C4-2B (cell line): ENCODE measurements at regions not wholly inside any gene's neighbourhood (a gene's known extent, or its start where the extent isn't known, plus 50 kb on each side); places are given as distances from the start of the nearest gene placed in this dataset.
A peak's percentile ranks its signal among the peaks of the same experiment; 100 is the strongest.

Experiments
- H3K27ac ChIP-seq: fragments of 450-650 bp; 2 replicates; pipeline ENCODE4 v1.5.1; 2017
- ZFX ChIP-seq: fragments of 450-650 bp; IDR thresholded peaks from 2 replicates; pipeline ENCODE4 v1.6.1; 2017
- TF ChIP-seq, protein P1 (sequence below): fragments of 450-650 bp; conservative IDR thresholded peaks from 2 replicates; pipeline ENCODE4 v1.5.1; 2017; ENCODE audit warnings: mild to moderate bottlenecking

GRCh38 chr6:139996253-139996834 lies 621.9 kb upstream of the CITED2 start:
- H3K27ac ChIP-seq, result no peak overlapping the region
- no peak for TF ChIP-seq ZFX
- TF ChIP-seq, protein P1, sequence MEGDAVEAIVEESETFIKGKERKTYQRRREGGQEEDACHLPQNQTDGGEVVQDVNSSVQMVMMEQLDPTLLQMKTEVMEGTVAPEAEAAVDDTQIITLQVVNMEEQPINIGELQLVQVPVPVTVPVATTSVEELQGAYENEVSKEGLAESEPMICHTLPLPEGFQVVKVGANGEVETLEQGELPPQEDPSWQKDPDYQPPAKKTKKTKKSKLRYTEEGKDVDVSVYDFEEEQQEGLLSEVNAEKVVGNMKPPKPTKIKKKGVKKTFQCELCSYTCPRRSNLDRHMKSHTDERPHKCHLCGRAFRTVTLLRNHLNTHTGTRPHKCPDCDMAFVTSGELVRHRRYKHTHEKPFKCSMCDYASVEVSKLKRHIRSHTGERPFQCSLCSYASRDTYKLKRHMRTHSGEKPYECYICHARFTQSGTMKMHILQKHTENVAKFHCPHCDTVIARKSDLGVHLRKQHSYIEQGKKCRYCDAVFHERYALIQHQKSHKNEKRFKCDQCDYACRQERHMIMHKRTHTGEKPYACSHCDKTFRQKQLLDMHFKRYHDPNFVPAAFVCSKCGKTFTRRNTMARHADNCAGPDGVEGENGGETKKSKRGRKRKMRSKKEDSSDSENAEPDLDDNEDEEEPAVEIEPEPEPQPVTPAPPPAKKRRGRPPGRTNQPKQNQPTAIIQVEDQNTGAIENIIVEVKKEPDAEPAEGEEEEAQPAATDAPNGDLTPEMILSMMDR, result peak; percentile 9; the same call in 1 of the 2 replicates

DNA sequence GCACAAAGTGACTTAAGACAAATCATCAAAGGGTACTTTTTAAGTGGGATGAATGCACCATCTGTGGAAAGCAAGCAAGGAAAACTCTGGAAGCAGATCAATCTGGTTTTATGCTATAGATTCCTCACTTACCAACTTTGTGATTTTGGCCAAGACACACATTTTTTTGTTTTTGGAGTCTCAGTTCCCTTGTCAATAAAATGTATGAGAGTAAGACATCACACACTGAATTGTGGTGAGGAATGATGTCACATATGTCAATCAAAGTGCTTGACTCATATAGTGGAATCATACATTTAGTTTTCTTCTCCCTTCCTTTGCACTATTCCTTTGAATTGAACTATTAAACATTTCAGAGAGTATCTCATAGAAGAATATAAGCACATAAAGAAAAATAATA lies 620.5 kb upstream of the CITED2 start:
- H3K27ac ChIP-seq, result no peak overlapping the region
- TF ChIP-seq, protein P1, result no peak
- TF ChIP-seq ZFX, result no peak

- no peak overlapping the region for H3K27ac ChIP-seq
- no peak for TF ChIP-seq ZFX
- TF ChIP-seq, protein P1, result no peak
Observed at GRCh38 chr6:139990856-139991465, 616.5 kb upstream of the CITED2 start.

DNA sequence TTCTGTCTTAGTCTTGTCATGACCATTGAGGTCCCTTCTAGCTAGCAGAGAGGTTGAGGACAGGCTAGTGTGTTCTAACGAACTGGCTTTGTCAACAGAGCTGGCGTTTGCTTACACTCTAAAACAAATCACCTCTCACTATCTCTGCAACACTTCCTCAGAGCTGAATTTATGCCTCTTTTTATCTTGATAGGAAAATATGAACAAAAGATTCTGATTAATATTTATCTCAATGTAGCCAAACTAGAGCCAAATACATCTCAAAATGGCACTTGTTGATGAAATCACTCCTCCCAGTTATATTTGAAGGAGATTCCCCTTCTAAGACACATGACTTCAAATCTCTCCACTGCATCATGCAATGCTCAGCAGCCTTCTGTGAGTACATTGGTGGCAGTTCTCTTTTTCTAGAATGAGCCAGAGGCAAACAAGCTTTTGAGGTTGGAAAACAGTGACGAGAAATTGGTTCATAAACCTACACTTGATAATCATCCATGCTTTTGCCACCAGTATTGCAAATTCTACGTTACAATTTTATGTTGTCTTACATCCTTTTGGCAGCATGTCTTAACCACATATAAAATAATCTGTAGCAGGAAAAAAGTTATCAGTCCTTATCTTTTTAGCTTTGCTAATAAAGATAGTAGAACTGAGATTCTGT lies 615.7 kb upstream of the CITED2 start:
- H3K27ac ChIP-seq, result no peak overlapping the region
- TF ChIP-seq ZFX, result no peak
- TF ChIP-seq, protein P1, result no peak

- no peak for TF ChIP-seq ZFX
- TF ChIP-seq, protein P1, result no peak
- no peak overlapping the region for H3K27ac ChIP-seq
Observed at GRCh38 chr6:139988685-139989084, 614.2 kb upstream of the CITED2 start.

DNA sequence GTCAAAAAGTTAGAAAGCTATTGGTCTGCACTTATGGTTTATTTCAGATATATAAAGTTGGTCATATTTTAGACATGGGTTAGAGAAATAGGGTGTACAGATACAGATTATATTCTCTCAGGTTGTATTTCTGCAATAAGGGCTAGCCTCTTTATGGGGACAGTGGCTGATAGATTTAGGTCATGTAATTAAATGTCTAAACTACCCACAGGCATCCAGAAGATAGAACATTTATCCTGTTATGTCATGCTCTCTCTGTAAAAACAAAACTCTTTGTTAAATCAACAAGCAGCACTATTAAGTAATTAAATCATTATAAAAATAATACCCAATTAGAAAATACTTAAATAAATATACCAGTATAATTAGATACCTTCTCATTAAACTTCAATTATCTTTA lies 612.6 kb upstream of the CITED2 start:
- no peak overlapping the region for H3K27ac ChIP-seq
- TF ChIP-seq, protein P1, result no peak
- TF ChIP-seq ZFX, result no peak

DNA sequence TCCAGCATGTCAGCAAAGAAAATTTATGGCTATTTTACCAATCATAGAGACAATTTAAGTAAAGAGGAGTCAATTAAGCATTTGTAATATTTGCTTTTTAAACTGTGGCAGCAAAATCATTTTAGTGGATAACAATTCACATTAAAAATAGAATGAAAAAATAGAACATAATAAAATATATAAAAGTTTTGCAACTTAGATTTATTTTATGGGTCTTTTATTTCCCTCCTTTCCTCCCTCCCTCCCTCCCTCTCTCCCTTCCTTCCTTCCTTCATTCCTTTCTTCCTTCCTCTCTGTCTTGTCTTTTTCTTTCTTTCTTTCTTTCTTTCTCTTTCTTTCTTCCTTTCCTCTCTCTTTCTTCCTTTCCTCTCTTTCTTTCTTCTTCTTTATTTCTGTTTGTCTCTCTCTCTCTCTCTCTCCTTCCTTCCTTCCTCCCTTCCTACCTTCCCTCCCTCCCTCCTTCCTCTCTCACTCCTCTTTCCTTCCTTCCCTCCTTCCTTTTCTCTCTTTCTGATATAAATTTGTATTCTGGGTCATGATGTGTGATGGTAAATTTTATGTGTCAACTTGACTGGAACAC lies 610.9 kb upstream of the CITED2 start:
- TF ChIP-seq, protein P1, result no peak
- no peak for TF ChIP-seq ZFX
- no peak overlapping the region for H3K27ac ChIP-seq
